Epithelial cell of esophagus (primary cell): ENCODE measurements at regions not wholly inside any gene's neighbourhood (a gene's known extent, or its start where the extent isn't known, plus 50 kb on each side); places are given as distances from the start of the nearest gene placed in this dataset.

Experiments
- DNase-seq: peaks from one replicate; pipeline ENCODE4 v3.0.0; 2010; ENCODE audit warnings: low read depth
- H3K4me3 ChIP-seq: 2 replicates; pipeline ENCODE4 v1.5.1; 2011; ENCODE audit warnings: mild to moderate bottlenecking, low read length, control low read depth
- TF ChIP-seq, protein P1 (sequence below): IDR thresholded peaks from 2 replicates; pipeline ENCODE4 v1.5.1; 2011; ENCODE audit warnings: low read depth, mild to moderate bottlenecking, low read length, control low read depth, inconsistent platforms; ENCODE audit not compliant: insufficient read depth; ENCODE audit errors: missing control alignments

DNA sequence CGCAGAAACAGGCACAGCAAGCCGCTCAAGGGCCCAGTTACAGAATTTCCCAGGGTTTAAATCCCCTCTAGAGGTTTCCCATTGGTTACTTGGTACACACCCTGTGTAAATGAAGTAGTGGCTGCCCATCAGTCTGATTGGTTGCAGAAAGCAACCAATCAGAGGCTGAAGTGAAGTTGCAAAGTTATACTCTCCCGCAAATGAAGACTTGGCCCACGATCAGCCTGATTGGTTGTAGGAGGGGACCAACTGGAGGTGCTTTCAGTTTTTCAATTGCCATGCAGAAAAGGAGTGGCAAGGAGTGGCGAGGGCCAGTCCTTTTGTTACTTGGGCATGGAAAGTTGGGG lies 909.2 kb upstream of the AUTS2 start:
- TF ChIP-seq, protein P1, sequence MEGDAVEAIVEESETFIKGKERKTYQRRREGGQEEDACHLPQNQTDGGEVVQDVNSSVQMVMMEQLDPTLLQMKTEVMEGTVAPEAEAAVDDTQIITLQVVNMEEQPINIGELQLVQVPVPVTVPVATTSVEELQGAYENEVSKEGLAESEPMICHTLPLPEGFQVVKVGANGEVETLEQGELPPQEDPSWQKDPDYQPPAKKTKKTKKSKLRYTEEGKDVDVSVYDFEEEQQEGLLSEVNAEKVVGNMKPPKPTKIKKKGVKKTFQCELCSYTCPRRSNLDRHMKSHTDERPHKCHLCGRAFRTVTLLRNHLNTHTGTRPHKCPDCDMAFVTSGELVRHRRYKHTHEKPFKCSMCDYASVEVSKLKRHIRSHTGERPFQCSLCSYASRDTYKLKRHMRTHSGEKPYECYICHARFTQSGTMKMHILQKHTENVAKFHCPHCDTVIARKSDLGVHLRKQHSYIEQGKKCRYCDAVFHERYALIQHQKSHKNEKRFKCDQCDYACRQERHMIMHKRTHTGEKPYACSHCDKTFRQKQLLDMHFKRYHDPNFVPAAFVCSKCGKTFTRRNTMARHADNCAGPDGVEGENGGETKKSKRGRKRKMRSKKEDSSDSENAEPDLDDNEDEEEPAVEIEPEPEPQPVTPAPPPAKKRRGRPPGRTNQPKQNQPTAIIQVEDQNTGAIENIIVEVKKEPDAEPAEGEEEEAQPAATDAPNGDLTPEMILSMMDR = no peak
- H3K4me3 ChIP-seq = no peak overlapping the region
- DNase-seq = no peak

DNA sequence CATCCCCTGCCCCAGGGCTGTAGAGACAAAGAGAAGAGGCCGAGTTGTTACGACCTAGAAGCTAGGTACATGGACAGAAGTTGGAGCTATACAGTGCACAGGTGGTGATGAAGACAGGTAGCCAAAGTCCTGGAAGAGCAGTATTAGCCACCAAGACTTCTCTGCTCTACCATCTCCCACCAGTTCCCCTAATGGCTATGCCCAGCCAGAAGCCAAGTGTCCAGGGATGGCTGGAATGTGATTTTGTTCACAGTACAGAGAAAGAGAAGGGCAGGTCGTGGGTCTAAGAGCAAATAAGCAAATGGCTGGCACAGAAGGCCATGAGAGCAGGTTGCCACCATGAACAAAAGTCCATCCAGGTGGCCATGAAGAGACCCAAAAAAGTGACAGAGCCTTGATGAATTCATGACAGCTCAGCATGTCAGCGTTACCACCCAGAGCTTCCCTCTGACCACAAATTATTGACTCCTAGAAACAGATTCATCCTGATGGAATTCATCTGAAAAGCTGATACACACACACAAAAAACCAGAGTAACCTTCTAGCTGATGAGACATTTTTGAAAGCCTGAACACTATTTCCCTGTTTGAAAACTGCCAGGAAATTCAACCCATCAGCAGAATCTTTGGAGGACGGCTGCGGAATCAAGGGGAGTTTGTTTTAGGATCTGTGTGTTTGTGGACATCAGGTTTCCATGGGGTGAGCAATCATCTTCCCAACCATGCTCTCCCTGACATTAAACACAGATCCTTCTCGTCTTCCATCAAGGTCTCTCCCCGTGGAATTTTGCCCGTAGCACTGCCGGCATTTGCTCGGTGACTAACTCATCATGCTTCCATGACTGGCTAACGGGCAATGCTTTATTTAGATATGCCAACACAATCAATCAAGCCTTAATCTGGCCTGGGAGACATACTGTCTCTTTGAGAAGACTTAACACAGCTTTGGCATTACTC lies 906.7 kb upstream of the AUTS2 start:
- no peak for DNase-seq
- H3K4me3 ChIP-seq = no peak overlapping the region
- TF ChIP-seq, protein P1 = no peak

DNA sequence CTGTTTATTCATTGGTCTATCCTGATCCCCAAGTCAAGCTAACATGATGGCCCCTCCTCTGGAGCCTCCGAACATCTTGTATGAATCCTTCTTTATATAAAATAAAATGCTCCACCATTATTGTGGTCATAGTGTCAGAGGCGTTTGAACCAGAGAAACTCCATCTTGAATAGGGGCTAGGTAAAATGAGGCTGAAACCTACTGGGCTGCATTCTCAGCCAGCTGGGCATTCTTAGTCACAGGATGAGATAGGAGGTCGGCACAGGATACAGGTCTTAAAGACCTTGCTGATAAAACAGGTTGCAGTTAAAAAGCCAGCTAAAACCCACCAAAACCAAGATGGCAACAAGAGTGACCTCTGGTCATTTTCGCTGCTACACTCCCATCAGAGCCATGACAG lies 905.8 kb upstream of the AUTS2 start:
- no peak for DNase-seq
- TF ChIP-seq, protein P1 = no peak
- H3K4me3 ChIP-seq = no peak overlapping the region

DNA sequence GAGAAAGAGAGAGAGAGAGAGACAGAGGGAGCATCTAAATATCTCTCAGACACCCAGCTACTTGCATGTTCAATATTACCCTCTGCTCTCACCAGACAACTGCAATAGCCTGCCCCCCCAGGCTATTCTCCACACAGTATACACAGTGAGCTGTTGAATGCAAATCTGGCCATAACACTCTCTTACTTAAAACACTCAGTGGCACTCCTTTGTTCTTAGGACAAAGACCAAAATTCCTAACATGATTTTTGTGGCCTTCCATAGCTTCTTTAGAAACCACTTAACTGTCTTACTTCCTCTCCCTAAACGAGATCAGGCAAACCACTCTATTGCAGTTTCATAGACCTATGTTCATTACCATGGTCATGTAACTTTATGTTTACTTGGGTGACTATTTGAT lies 903.6 kb upstream of the AUTS2 start:
- no peak for DNase-seq

DNA sequence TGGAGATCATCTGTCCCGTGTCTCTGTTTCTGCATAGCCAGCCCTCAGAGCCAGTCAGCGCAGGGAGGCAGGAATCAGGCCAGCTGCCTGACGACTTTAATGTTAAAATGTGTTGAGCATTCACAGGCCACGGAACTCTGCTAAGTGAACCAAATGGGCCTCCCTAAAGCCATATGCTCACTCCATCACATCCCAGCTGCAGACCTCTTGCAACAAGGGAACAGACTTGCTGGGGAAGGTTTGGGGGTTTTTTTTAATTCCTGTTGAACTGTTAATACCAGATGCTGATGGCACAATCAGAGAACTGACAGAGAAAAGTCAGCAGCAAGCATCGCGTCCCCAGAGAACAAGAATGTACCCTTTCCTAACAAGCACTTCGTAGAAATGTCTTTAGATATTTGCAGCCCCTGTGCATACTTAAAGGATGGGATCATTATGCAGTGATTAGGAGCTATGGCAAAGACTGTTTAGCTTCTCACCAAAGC lies 900.4 kb upstream of the AUTS2 start:
- TF ChIP-seq, protein P1 = no peak
- no peak overlapping the region for H3K4me3 ChIP-seq
- no peak for DNase-seq

More for the DNA sequence above, 903.6 kb upstream of the AUTS2 start:
- H3K4me3 ChIP-seq = no peak overlapping the region
- TF ChIP-seq, protein P1 = no peak

DNA sequence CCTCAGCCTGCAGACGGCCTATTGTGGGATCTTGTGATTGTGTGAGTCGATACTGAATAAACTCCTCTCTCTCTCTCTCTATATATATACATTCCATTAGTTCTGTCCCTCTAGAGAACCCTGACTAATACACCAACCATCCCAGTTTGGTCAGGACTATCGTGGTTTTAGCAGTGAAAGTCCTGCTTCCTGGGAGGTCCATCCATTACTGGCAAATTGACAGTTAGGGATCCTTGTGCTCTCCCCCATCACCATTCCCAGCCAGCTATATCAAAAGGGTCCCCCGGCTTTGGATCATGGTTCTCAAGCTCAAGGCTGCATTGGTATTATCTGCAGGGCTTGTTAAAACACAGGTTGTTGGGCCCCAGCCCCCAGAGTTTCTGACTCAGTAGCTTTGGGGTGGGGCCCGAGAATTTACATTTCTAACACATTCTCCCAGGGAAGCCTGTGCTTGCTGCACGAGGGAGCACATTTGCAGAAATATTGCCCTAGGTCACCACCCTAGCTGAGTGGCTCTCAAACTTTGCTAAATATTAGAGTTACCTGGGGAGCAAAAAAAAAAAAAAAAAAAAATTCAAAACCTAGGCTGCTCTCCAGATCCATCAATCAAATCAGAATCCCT lies 899.1 kb upstream of the AUTS2 start:
- no peak overlapping the region for H3K4me3 ChIP-seq
- TF ChIP-seq, protein P1 = no peak
- DNase-seq = no peak
